ENCODE measurements at regions not wholly inside any gene's neighbourhood (a gene's known extent, or its start where the extent isn't known, plus 50 kb on each side); places are given as distances from the start of the nearest gene placed in this dataset.

GRCh38 chr15:69827751-69828150 lies 270.0 kb downstream of the TLE3 start:
- no peak for DNase-seq

- no peak for DNase-seq
These were observed 269.4 kb downstream of the TLE3 start for GRCh38 chr15:69828181-69828828.

GRCh38 chr15:69829974-69830373 lies 267.7 kb downstream of the TLE3 start:
- no peak for DNase-seq

- DNase-seq, result no peak
These were observed 267.3 kb downstream of the TLE3 start for GRCh38 chr15:69830430-69830829.

- no peak for DNase-seq
These were observed 266.8 kb downstream of the TLE3 start for GRCh38 chr15:69830876-69831275.

- DNase-seq, result no peak
These were observed 263.4 kb downstream of the TLE3 start for GRCh38 chr15:69834267-69834666.

- no peak for DNase-seq
These were observed 263.0 kb downstream of the TLE3 start for GRCh38 chr15:69834761-69835160.

- DNase-seq, result no peak
These were observed 261.7 kb downstream of the TLE3 start for GRCh38 chr15:69836048-69836447.

- DNase-seq, result no peak
These were observed 261.0 kb downstream of the TLE3 start for GRCh38 chr15:69836526-69837230.

- no peak for DNase-seq
These were observed 259.4 kb downstream of the TLE3 start for GRCh38 chr15:69838338-69838737.

- no peak for DNase-seq
These were observed 258.7 kb downstream of the TLE3 start for GRCh38 chr15:69838994-69839393.

- peak; percentile 11 for DNase-seq
These were observed 256.4 kb downstream of the TLE3 start for GRCh38 chr15:69841113-69841828.

- no peak for DNase-seq
These were observed 254.9 kb downstream of the TLE3 start for GRCh38 chr15:69842851-69843250.

GRCh38 chr15:69843276-69843899 lies 254.3 kb downstream of the TLE3 start:
- DNase-seq, result no peak

GRCh38 chr15:69843900-69844304 lies 253.8 kb downstream of the TLE3 start:
- no peak for DNase-seq

- DNase-seq, result no peak
These were observed 252.6 kb downstream of the TLE3 start for GRCh38 chr15:69845159-69845558.

- no peak for DNase-seq
These were observed 250.1 kb downstream of the TLE3 start for GRCh38 chr15:69847625-69848024.

GRCh38 chr15:69848096-69848495 lies 249.6 kb downstream of the TLE3 start:
- DNase-seq, result no peak

- DNase-seq, result no peak
These were observed 249.0 kb downstream of the TLE3 start for GRCh38 chr15:69848551-69849231.

- no peak for DNase-seq
These were observed 248.5 kb downstream of the TLE3 start for GRCh38 chr15:69849232-69849610.

- DNase-seq, result no peak
These were observed 245.2 kb downstream of the TLE3 start for GRCh38 chr15:69852482-69852881.

GRCh38 chr15:69852916-69853315 lies 244.8 kb downstream of the TLE3 start:
- no peak for DNase-seq

- DNase-seq, result no peak
These were observed 244.2 kb downstream of the TLE3 start for GRCh38 chr15:69853544-69853951.
